ENCODE measurements at regions not wholly inside any gene's neighbourhood (a gene's known extent, or its start where the extent isn't known, plus 50 kb on each side); places are given as distances from the start of the nearest gene placed in this dataset.

DNA sequence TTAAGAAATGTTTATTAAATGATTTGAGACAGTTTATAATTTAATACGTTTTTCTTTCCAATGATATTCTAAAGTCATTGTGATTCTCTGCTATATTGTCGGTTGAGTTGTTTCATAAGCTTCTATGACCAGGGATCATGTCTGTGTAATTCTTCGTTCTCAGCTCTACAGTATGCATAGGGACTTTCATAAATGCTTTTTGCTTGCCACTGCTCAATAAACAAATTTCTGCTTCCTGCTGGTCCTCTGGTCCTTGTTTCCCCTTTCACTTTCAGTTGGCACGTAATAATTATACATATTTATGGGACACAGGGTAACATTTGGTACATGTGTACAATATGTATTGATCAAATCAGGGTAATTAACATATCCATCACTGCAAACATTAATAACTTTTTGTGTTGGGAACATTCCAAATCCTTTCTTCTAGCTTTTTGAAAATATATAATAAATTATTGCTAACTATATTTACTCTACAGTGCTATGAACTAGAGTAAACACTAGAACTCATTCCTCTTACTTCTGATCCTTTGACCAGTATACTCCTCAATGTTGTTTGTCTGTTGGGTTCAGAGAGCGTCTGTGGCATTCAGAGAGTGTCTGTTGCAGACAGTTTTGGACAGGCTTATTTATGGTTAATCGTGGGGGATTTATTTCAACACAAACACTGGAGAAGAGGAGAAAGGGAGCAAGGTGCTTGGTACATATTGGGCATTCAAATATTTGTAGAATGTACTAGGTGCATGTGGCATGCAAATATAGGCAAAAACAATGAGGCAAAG lies 68.3 kb upstream of the SPANXB1 start:
- Histone ChIP-seq H4K20me1 (ENCODE audit: insufficient read depth, low read length) (no peaks in the 10 kb centered on the region), H3K4me2 (ENCODE audit: low read length) (no peak overlapping the region), H3K27ac (ENCODE audit: low read depth, low read length) (no peak overlapping the region), H3K4me1 (ENCODE audit: insufficient read depth, low read length) (no peaks in the 10 kb centered on the region), H3K9me3 (ENCODE audit: insufficient read depth, low read depth, low read length) (no peaks in the 10 kb centered on the region), H3K4me3 (ENCODE audit: insufficient read depth, low read depth, low read length) (no peak overlapping the region), H3K27me3 (ENCODE audit: insufficient read depth, low read length) (no peaks in the 10 kb centered on the region), H2AFZ (ENCODE audit: low read depth, low read length) (no peak overlapping the region), H3K79me2 (ENCODE audit: insufficient read depth, low read length) (no peaks in the 10 kb centered on the region), H3K36me3 (ENCODE audit: insufficient read depth, low read length) (no peaks in the 10 kb centered on the region), H3K9ac (ENCODE audit: low read length) (no peak overlapping the region)
- no peaks in the 10 kb centered on the region for H3K27me3 Mint-ChIP-seq (ENCODE audit: low read depth, unreplicated experiment)
- H3K36me3 Mint-ChIP-seq (ENCODE audit: low read depth, unreplicated experiment), result no peaks in the 10 kb centered on the region
- no peak for TF ChIP-seq EZH2 (IDR thresholded peaks at IDR 0.05; ENCODE audit: insufficient read depth, low read length)
- TF ChIP-seq, protein P1, sequence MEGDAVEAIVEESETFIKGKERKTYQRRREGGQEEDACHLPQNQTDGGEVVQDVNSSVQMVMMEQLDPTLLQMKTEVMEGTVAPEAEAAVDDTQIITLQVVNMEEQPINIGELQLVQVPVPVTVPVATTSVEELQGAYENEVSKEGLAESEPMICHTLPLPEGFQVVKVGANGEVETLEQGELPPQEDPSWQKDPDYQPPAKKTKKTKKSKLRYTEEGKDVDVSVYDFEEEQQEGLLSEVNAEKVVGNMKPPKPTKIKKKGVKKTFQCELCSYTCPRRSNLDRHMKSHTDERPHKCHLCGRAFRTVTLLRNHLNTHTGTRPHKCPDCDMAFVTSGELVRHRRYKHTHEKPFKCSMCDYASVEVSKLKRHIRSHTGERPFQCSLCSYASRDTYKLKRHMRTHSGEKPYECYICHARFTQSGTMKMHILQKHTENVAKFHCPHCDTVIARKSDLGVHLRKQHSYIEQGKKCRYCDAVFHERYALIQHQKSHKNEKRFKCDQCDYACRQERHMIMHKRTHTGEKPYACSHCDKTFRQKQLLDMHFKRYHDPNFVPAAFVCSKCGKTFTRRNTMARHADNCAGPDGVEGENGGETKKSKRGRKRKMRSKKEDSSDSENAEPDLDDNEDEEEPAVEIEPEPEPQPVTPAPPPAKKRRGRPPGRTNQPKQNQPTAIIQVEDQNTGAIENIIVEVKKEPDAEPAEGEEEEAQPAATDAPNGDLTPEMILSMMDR (IDR thresholded peaks at IDR 0.05; ENCODE audit: insufficient read depth, low read depth, low read length), result no peak
- H3K4me3 Mint-ChIP-seq (ENCODE audit: unreplicated experiment), result no peak overlapping the region
- FAIRE-seq (no peak), DNase-seq (ENCODE audit: low read depth) (no peak)
- no peaks in the 10 kb centered on the region for H3K9me3 Mint-ChIP-seq (ENCODE audit: unreplicated experiment)
- no peaks in the 10 kb centered on the region for H3K4me1 Mint-ChIP-seq (ENCODE audit: low read depth, unreplicated experiment)
- no peak overlapping the region for H3K27ac Mint-ChIP-seq (ENCODE audit: unreplicated experiment)

GRCh38 chrX:140943513-140943912 lies 58.9 kb upstream of the SPANXB1 start:
- H3K27ac Mint-ChIP-seq (ENCODE audit: unreplicated experiment), result no peak overlapping the region
- no peaks in the 10 kb centered on the region for H3K9me3 Mint-ChIP-seq (ENCODE audit: unreplicated experiment)
- Histone ChIP-seq H2AFZ (ENCODE audit: low read depth, low read length) (no peak overlapping the region), H3K27ac (ENCODE audit: low read depth, low read length) (no peak overlapping the region), H3K79me2 (ENCODE audit: insufficient read depth, low read length) (no peaks in the 10 kb centered on the region), H3K4me1 (ENCODE audit: insufficient read depth, low read length) (no peaks in the 10 kb centered on the region), H3K27me3 (ENCODE audit: insufficient read depth, low read length) (no peaks in the 10 kb centered on the region), H4K20me1 (ENCODE audit: insufficient read depth, low read length) (no peaks in the 10 kb centered on the region), H3K4me2 (ENCODE audit: low read length) (no peak overlapping the region), H3K9me3 (ENCODE audit: insufficient read depth, low read depth, low read length) (no peaks in the 10 kb centered on the region), H3K9ac (ENCODE audit: low read length) (no peak overlapping the region), H3K4me3 (ENCODE audit: insufficient read depth, low read depth, low read length) (no peak overlapping the region), H3K36me3 (ENCODE audit: insufficient read depth, low read length) (no peaks in the 10 kb centered on the region)
- H3K27me3 Mint-ChIP-seq (ENCODE audit: low read depth, unreplicated experiment), result no peaks in the 10 kb centered on the region
- TF ChIP-seq EZH2 (IDR thresholded peaks at IDR 0.05; ENCODE audit: insufficient read depth, low read length), result no peak
- TF ChIP-seq, protein P1 (IDR thresholded peaks at IDR 0.05; ENCODE audit: insufficient read depth, low read depth, low read length), result no peak
- H3K4me3 Mint-ChIP-seq (ENCODE audit: unreplicated experiment), result no peak overlapping the region
- H3K36me3 Mint-ChIP-seq (ENCODE audit: low read depth, unreplicated experiment), result no peaks in the 10 kb centered on the region
- no peaks in the 10 kb centered on the region for H3K4me1 Mint-ChIP-seq (ENCODE audit: low read depth, unreplicated experiment)
- peak; percentile 9 for FAIRE-seq
- DNase-seq (ENCODE audit: low read depth), result no peak

- no peaks in the 10 kb centered on the region for H3K27me3 ChIP-seq (ENCODE audit: insufficient read depth, low read length)
- Mint-ChIP-seq H3K4me3 (ENCODE audit: unreplicated experiment) (no peak overlapping the region), H3K9me3 (ENCODE audit: unreplicated experiment) (no peaks in the 10 kb centered on the region), H3K27ac (ENCODE audit: unreplicated experiment) (no peak overlapping the region), H3K36me3 (ENCODE audit: low read depth, unreplicated experiment) (no peaks in the 10 kb centered on the region), H3K27me3 (ENCODE audit: low read depth, unreplicated experiment) (no peaks in the 10 kb centered on the region), H3K4me1 (ENCODE audit: low read depth, unreplicated experiment) (no peaks in the 10 kb centered on the region)
- FAIRE-seq (no peak), DNase-seq (ENCODE audit: low read depth) (no peak)
- no peak for TF ChIP-seq EZH2 (IDR thresholded peaks at IDR 0.05; ENCODE audit: insufficient read depth, low read length)
- TF ChIP-seq, protein P1 (IDR thresholded peaks at IDR 0.05; ENCODE audit: insufficient read depth, low read depth, low read length), result no peak
- H3K4me3 ChIP-seq (ENCODE audit: insufficient read depth, low read depth, low read length), result no peak overlapping the region
- H3K27ac ChIP-seq (ENCODE audit: low read depth, low read length), result no peak overlapping the region
- no peaks in the 10 kb centered on the region for H3K9me3 ChIP-seq (ENCODE audit: insufficient read depth, low read depth, low read length)
- no peak overlapping the region for H3K9ac ChIP-seq (ENCODE audit: low read length)
- no peak overlapping the region for H2AFZ ChIP-seq (ENCODE audit: low read depth, low read length)
- no peaks in the 10 kb centered on the region for H3K4me1 ChIP-seq (ENCODE audit: insufficient read depth, low read length)
- no peaks in the 10 kb centered on the region for H3K36me3 ChIP-seq (ENCODE audit: insufficient read depth, low read length)
- H4K20me1 ChIP-seq (ENCODE audit: insufficient read depth, low read length), result no peaks in the 10 kb centered on the region
- no peak overlapping the region for H3K4me2 ChIP-seq (ENCODE audit: low read length)
- no peaks in the 10 kb centered on the region for H3K79me2 ChIP-seq (ENCODE audit: insufficient read depth, low read length)
Measured at GRCh38 chrX:140944710-140945109, 57.7 kb upstream of the SPANXB1 start.

All from astrocyte (in vitro differentiated cells and primary cell).